IgD-negative memory B cell (primary cell): ENCODE measurements at regions not wholly inside any gene's neighbourhood (a gene's known extent, or its start where the extent isn't known, plus 50 kb on each side); places are given as distances from the start of the nearest gene placed in this dataset.

Experiments used
- H3K27ac Mint-ChIP-seq, 3 donors: one replicate each; pipeline ENCODE4 v1.8.0; 2020 to 2022; ENCODE audit warnings: mild to moderate bottlenecking in 3 of 3, mixed read lengths in 3 of 3, moderate library complexity in 1 of 3
- H3K27me3 Mint-ChIP-seq: one replicate; pipeline ENCODE4 v1.8.0; 2021; ENCODE audit warnings: mixed read lengths
- H3K36me3 Mint-ChIP-seq: one replicate; pipeline ENCODE4 v1.8.0; 2020; ENCODE audit warnings: mild to moderate bottlenecking, mixed read lengths
- H3K4me1 Mint-ChIP-seq, 3 donors: one replicate each; pipeline ENCODE4 v1.8.0; 2020 to 2022; ENCODE audit warnings: mixed read lengths in 3 of 3, mild to moderate bottlenecking in 1 of 3
- H3K4me3 Mint-ChIP-seq, 4 donors: one replicate each; pipeline ENCODE4 v1.8.0; 2020 to 2022; ENCODE audit warnings: mild to moderate bottlenecking in 4 of 4, mixed read lengths in 4 of 4, moderate library complexity in 3 of 4
- H3K9me3 Mint-ChIP-seq, 3 donors: one replicate each; pipeline ENCODE4 v1.8.0; 2020 to 2021; ENCODE audit warnings: mixed read lengths in 3 of 3, mild to moderate bottlenecking in 1 of 3

DNA sequence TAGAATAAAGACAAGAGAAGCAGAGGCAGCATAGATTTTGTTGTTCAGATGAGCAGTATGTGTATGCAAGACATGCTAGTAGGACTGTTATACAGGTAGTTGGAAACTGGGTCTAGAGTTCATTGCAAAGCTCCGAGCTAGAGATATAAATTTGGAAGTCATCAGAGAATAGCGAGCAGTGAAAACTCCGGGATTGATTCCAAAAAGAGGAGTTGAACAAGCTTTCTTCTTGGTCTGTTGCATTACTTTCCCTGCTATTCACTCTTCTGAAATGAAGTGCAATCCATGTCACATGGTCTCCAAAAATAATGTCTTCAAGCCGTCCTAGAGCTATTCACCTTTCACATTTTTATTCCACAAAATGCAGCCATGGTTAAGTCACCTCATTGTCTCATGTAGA is 67.9 kb upstream of the ZNF462 start:
- no peak overlapping the region for H3K4me3 Mint-ChIP-seq
- peaks cover 1% of the 10 kb centered on the region for H3K36me3 Mint-ChIP-seq
- H3K27ac Mint-ChIP-seq = no peak overlapping the region
- no peaks in the 10 kb centered on the region for H3K4me1 Mint-ChIP-seq
- peaks cover 0 to 5% (median 4%) of the 10 kb centered on the region in 3 donors for H3K9me3 Mint-ChIP-seq
- no peaks in the 10 kb centered on the region for H3K27me3 Mint-ChIP-seq

DNA sequence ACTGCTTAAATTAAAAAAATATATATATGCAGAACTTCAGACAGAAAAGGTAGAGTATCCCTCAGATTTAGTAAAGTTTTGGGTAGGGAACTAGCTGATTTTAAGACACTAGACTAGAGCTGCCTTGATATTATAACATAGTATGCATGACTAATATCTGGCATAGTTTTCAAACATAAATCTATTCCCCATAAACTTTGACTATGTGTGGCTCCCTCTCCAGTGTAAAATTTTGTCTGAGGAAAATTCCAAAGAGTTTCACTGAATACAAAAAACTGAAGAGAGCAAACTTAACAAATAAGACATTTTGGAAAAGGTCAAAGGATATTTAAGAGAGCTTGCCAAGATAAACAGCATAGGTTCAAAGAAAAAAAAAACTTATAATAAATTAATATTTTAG is 66.2 kb upstream of the ZNF462 start:
- Mint-ChIP-seq H3K27me3 (no peaks in the 10 kb centered on the region), H3K9me3 (peaks cover 1 to 5% (median 4%) of the 10 kb centered on the region in 3 donors), H3K27ac (no peak overlapping the region)

DNA sequence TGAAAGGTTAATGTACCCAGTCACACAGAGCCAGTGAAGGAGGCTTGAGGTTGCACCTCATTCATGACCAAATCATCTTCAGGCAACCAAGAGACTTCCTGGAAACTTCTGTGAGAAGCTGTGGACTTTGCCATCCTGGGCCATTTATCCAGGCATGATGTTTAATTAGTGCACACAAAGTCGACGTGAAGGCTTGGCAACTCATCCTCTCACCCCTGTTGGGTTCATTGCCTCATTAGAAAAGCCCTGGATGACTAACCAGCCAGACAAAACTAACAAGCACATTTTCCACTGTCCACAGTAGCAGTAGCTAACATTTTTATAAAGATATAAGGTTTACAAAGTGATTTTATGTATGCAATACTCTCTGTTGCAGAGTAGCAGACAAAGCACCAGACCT is 65.7 kb upstream of the ZNF462 start:
- H3K4me1 Mint-ChIP-seq = no peaks in the 10 kb centered on the region
- no peak overlapping the region for H3K4me3 Mint-ChIP-seq
- peaks cover 1% of the 10 kb centered on the region for H3K27me3 Mint-ChIP-seq
- no peak overlapping the region for H3K27ac Mint-ChIP-seq
- H3K9me3 Mint-ChIP-seq = peaks cover 3 to 5% (median 4%) of the 10 kb centered on the region in 3 donors
- peaks cover 1% of the 10 kb centered on the region for H3K36me3 Mint-ChIP-seq

More for the DNA sequence above, 66.2 kb upstream of the ZNF462 start:
- Mint-ChIP-seq H3K4me3 (no peak overlapping the region), H3K36me3 (peaks cover 1% of the 10 kb centered on the region), H3K4me1 (no peaks in the 10 kb centered on the region)

DNA sequence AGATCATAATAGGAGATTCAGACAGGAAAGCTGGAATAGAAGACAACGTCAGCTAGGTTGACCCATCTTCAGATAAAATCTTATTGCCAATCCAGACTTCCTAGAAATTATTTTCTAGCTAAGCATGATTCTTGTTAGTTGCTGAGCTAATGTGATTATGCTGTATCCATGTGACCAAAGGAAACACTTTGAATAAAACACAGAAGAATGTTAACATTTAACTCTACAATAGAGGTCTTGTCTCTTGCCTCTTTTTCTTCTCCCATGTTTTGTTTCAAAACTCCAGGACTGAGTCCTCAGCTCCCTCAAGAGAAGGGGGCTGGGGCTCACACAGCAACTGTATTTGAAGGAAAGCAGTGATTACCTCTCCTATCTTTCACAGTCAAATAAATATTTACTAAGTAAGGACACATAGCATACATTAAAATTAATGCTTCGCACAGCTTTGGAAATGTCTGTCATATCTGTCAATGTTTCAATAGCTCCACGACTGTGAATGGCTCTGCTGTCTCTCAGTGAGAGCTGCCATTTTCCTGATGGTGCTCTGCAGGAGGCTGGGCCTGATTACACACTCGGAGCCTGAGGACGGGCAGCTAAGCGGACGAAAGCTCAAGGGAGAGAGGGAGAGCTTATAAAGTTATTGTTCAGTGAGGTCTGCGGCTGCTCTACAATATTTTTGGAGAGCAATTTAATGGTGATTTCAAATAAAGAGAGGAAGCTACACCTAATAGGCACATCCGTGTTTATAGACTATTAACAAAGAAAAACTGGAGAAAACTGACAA is 64.8 kb upstream of the ZNF462 start:
- H3K4me3 Mint-ChIP-seq = no peak overlapping the region
- peaks cover 1% of the 10 kb centered on the region for H3K27me3 Mint-ChIP-seq
- peaks cover 1% of the 10 kb centered on the region for H3K36me3 Mint-ChIP-seq
- no peak overlapping the region for H3K27ac Mint-ChIP-seq
- peaks cover 3 to 5% (median 4%) of the 10 kb centered on the region in 3 donors for H3K9me3 Mint-ChIP-seq
- H3K4me1 Mint-ChIP-seq = no peaks in the 10 kb centered on the region

DNA sequence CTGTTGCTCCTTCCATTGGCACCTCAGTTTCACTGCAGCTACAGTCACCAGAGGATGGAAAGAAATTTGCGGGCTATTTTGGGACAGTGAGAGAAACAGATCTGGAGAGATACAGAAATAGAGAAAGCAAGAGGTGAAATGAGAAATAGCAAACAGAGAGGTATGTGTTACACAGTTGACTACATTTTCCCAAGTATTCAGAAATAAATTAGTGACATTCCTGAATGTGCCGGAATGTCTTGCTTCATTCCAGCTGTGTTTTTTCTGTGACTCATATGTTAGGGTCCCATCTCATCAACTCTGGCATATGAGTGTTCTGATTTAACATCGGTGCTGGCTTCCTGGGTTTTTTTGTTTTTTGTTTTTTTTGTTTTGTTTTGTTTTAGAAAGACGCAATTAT is 63.8 kb upstream of the ZNF462 start:
- H3K4me1 Mint-ChIP-seq = no peaks in the 10 kb centered on the region
- H3K4me3 Mint-ChIP-seq = no peak overlapping the region
- peaks cover 1% of the 10 kb centered on the region for H3K36me3 Mint-ChIP-seq
- peaks cover 3 to 5% (median 4%) of the 10 kb centered on the region in 3 donors for H3K9me3 Mint-ChIP-seq
- peaks cover 1% of the 10 kb centered on the region for H3K27me3 Mint-ChIP-seq
- no peak overlapping the region for H3K27ac Mint-ChIP-seq

DNA sequence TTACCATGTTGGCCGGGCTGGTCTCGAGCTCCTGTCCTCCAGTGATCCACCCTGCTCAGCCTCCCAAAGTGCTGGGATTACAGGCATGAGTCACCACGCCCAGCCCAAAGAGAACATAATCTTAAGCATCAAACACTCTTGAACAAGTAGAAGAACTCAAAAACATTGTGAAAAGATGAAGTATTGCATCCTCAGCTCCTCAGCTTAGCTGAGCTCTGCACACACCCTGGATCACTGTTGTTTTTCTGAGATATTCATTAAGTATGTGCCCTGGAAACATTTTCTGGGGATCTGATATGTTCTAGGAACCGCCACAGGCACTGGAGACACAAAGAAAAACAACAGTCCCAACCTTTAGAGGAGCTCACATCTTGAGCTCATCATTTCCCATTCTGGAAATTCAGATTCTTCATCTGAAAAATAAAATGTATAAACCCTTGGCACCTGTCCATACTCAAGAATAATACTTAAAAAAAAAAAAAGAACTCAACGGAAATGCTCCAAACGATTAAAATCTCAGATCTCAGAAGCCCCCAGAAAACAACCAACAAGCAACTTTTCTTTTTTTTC is 62.2 kb upstream of the ZNF462 start:
- peaks cover 1% of the 10 kb centered on the region for H3K36me3 Mint-ChIP-seq
- no peak overlapping the region for H3K4me3 Mint-ChIP-seq
- H3K27me3 Mint-ChIP-seq = peaks cover 1% of the 10 kb centered on the region
- H3K9me3 Mint-ChIP-seq = peaks cover 2 to 9% (median 3%) of the 10 kb centered on the region in 3 donors
- no peaks in the 10 kb centered on the region for H3K4me1 Mint-ChIP-seq
- H3K27ac Mint-ChIP-seq = no peak overlapping the region

DNA sequence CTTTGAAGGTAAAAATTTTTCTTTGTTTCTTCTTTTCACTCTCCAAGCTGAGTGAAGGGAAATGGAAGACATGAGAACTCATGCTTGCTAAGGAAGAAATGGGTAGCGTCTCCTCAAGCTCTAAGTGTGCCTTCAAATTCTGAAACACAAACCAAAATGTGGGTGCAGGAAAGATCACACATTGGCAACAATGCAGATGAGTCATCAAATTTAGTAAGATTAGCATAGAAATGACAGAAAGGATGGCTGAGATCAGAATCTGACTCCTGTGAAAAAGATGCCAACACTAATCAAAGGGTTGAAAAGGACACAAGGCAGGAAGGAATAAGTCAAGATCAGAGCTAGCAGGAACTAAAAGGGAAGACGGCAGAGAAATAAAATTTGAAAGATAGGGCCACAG is 61.1 kb upstream of the ZNF462 start:
- Mint-ChIP-seq H3K4me1 (no peaks in the 10 kb centered on the region), H3K27ac (no peak overlapping the region), H3K9me3 (peaks cover 2 to 9% (median 3%) of the 10 kb centered on the region in 3 donors), H3K27me3 (peaks cover 1% of the 10 kb centered on the region), H3K36me3 (peaks cover 1% of the 10 kb centered on the region), H3K4me3 (no peak overlapping the region)
